GM12865 (cell line): ENCODE measurements at regions not wholly inside any gene's neighbourhood (a gene's known extent, or its start where the extent isn't known, plus 50 kb on each side); places are given as distances from the start of the nearest gene placed in this dataset.

ENCODE experiments used
- DNase-seq: peaks from one replicate; pipeline ENCODE4 v3.0.0; 2010; ENCODE audit warnings: low read depth
- H3K4me3 ChIP-seq: 2 replicates; pipeline ENCODE4 v1.5.1; 2011; ENCODE audit warnings: mild to moderate bottlenecking, low read depth, low read length, control low read depth
- CTCF ChIP-seq: IDR thresholded peaks from 2 replicates; pipeline ENCODE4 v1.5.1; 2011; ENCODE audit warnings: low read length, control low read depth, low read depth, inconsistent platforms; ENCODE audit not compliant: insufficient read depth; ENCODE audit errors: missing control alignments

GRCh38 chr20:60892095-60892813 is 359.8 kb upstream of the CDH4 start:
- DNase-seq, result no peak
- no peak overlapping the region for H3K4me3 ChIP-seq
- TF ChIP-seq CTCF, result no peak

DNA sequence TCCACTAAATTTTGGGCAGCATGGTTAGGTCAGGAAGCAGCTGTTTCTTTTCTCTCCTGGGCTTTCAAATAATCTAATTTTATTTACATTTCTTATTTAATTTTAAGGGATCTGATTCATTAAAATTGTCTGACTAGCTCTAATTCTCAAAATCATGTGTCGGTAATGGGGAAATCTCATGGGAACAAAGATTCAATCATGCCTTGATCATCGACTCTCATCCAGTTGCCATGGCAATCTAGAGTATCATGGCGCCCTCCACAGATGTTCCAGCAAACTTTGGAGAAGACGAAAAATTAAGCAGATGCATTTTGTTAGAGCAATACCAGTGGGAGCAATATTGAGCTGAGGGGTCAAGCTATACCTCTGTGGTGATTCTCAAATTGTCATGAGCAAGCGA is 358.0 kb upstream of the CDH4 start:
- no peak for TF ChIP-seq CTCF
- no peak for DNase-seq
- H3K4me3 ChIP-seq, result no peak overlapping the region

GRCh38 chr20:60895363-60896079 is 356.5 kb upstream of the CDH4 start:
- no peak overlapping the region for H3K4me3 ChIP-seq
- DNase-seq, result no peak
- TF ChIP-seq CTCF, result no peak

DNA sequence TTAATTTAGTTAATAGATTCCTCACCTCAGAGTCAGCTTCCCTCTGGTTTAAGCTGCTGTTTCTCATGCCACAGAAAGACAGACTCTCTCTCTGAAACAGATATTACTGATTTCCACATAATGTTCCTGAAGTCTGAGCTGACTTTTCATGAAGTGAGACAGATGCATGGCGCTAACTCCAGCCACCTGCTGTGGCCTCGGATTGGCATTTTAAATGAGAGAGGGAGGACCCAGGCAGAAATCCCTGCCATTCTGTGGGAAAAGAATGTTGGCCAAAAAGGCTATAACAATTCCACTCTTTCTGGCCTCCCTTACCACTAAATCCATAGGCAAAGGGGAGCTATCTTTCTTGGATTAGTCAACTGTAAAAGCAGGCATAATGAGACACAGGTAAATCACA is 354.1 kb upstream of the CDH4 start:
- no peak for DNase-seq
- H3K4me3 ChIP-seq, result no peak overlapping the region
- no peak for TF ChIP-seq CTCF

DNA sequence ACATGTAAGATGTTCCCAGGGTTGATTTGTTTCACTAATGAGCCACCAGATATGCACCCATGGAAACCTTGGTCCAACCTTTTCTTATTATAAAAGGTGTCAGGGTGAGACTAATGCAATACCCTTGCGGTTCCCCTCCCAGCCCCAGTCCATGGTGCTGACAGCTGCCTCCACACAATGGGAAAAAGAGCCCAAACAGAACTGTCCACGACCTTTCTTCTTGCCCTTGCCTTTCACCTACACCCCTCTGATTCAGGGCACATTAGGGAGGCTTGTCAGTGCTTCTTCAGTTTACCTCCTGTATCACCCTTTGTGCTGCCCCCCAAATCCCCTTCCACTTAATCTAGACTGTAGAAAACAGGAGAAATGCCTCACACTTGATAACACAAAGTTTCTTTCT is 352.7 kb upstream of the CDH4 start:
- no peak overlapping the region for H3K4me3 ChIP-seq
- TF ChIP-seq CTCF, result no peak
- DNase-seq, result no peak

GRCh38 chr20:60900618-60901017 is 351.4 kb upstream of the CDH4 start:
- TF ChIP-seq CTCF, result no peak
- no peak for DNase-seq
- H3K4me3 ChIP-seq, result no peak overlapping the region
